SK-N-SH (cell line): ENCODE measurements at regions not wholly inside any gene's neighbourhood (a gene's known extent, or its start where the extent isn't known, plus 50 kb on each side); places are given as distances from the start of the nearest gene placed in this dataset.

Experiments used
- CTCF ChIA-PET: fragments of 300-600, 350-600 bp; formaldehyde crosslinking; extraction: SDS; loops from one replicate; lab custom pipeline; 2021; lab: Yijun Ruan, JAX
- POLR2A ChIA-PET: fragments of 350-600 bp; sonication (Branson Sonifier 250); formaldehyde crosslinking; extraction: SDS; loops from one replicate; lab custom pipeline; 2020; ENCODE audit warnings: antibody characterized with exemption, inconsistent platforms; lab: Yijun Ruan, JAX
- DNase-seq: peaks from one replicate; pipeline ENCODE4 v3.0.0; 2012
- H2AFZ ChIP-seq: fragments of 200-600 bp; sonication (generic); 2 replicates; pipeline ENCODE4 v1.8.1; 2016; ENCODE audit warnings: antibody characterized with exemption, mild to moderate bottlenecking, low read depth
- H3F3A ChIP-seq: fragments of 200-600 bp; sonication (generic); replicated peaks from 2 replicates; pipeline ENCODE3; 2016; ENCODE audit warnings: antibody characterized with exemption, mild to moderate bottlenecking; ENCODE audit not compliant: insufficient read depth
- H3K27ac ChIP-seq, 2 experiments: fragments of 200-500 bp in 1 of 2; fragments of 200-600 bp in 1 of 2; sonication (Bioruptor generic) in 1 of 2; sonication (generic), shearing (Covaris generic) in 1 of 2; 2 replicates each; pipeline versions ENCODE4 v1.5.1 to v1.6.1; 2014 to 2016; ENCODE audit warnings: low read depth in 2 of 2, inconsistent platforms in 1 of 2, low read length in 1 of 2, mild to moderate bottlenecking in 1 of 2, mixed read lengths in 1 of 2
- H3K27me3 ChIP-seq: fragments of 200-600 bp; sonication (generic), shearing (Covaris generic); 2 replicates; pipeline ENCODE4 v1.6.1; 2016; ENCODE audit warnings: mixed run types; ENCODE audit not compliant: insufficient read depth
- H3K36me3 ChIP-seq, 2 experiments: fragments of 200-500 bp in 1 of 2; fragments of 200-600 bp in 1 of 2; sonication (Bioruptor generic) in 1 of 2; sonication (generic) in 1 of 2; replicated peaks in 1 of 2; 2 replicates each; pipeline versions ENCODE3 to v1.5.1; 2014 to 2016; ENCODE audit warnings: low read length in 1 of 2, mild to moderate bottlenecking in 1 of 2; ENCODE audit not compliant: insufficient read depth in 2 of 2, control insufficient read depth in 1 of 2
- H3K4me1 ChIP-seq, 2 experiments: fragments of 200-500 bp in 1 of 2; fragments of 200-600 bp in 1 of 2; sonication (Bioruptor generic) in 1 of 2; sonication (generic), shearing (Covaris generic) in 1 of 2; 2 replicates each; pipeline versions ENCODE4 v1.5.1 to v1.6.1; 2014 to 2016; ENCODE audit warnings: low read depth in 1 of 2, low read length in 1 of 2, mixed run types in 1 of 2; ENCODE audit not compliant: insufficient read depth in 2 of 2, control insufficient read depth in 1 of 2
- H3K4me2 ChIP-seq: fragments of 200-600 bp; sonication (generic), shearing (Covaris generic); 2 replicates; pipeline ENCODE4 v1.6.1; 2017; ENCODE audit warnings: mixed run types
- H3K4me3 ChIP-seq, 2 experiments: fragments of 200-500 bp in 1 of 2; fragments of 200-600 bp in 1 of 2; sonication (Bioruptor generic) in 1 of 2; sonication (generic), shearing (Covaris generic) in 1 of 2; 2 replicates each; pipeline versions ENCODE4 v1.5.1 to v1.8.1; 2014 to 2016; ENCODE audit warnings: low read depth in 2 of 2, inconsistent platforms in 1 of 2, low read length in 1 of 2, mild to moderate bottlenecking in 1 of 2, mixed read lengths in 1 of 2, moderate library complexity in 1 of 2
- H3K79me2 ChIP-seq: fragments of 200-600 bp; sonication (generic); 2 replicates; pipeline ENCODE4 v1.8.1; 2017; ENCODE audit warnings: mild to moderate bottlenecking; ENCODE audit not compliant: insufficient read depth
- H3K9ac ChIP-seq: fragments of 200-600 bp; sonication (generic); 2 replicates; pipeline ENCODE4 v1.6.1; 2017; ENCODE audit warnings: mixed run types
- H3K9me2 ChIP-seq: fragments of 200-600 bp; sonication (generic); 2 replicates; pipeline ENCODE4 v1.6.1; 2017; ENCODE audit warnings: mixed run types
- H3K9me3 ChIP-seq: fragments of 200-600 bp; sonication (generic); 2 replicates; pipeline ENCODE4 v1.6.1; 2017; ENCODE audit warnings: mixed run types, mild to moderate bottlenecking, moderate library complexity
- H4K20me1 ChIP-seq: fragments of 200-600 bp; sonication (generic); 2 replicates; pipeline ENCODE4 v1.6.1; 2017; ENCODE audit warnings: mild to moderate bottlenecking, mixed run types; ENCODE audit not compliant: insufficient read depth
- CHD2 ChIP-seq: fragments of 150-350 bp; IDR thresholded peaks from 2 replicates; pipeline ENCODE4 v1.6.1; 2018; ENCODE audit warnings: low read length; ENCODE audit not compliant: partially characterized antibody
- EP300 ChIP-seq, 2 experiments: IDR thresholded peaks; 2 replicates each; pipeline versions ENCODE4 v1.4.0 to v1.6.1; 2012; ENCODE audit warnings: borderline replicate concordance in 1 of 2, low read depth in 1 of 2, low read length in 1 of 2
- EZH2phosphoT487 ChIP-seq: fragments of 200-600 bp; sonication (generic); IDR thresholded peaks from 2 replicates; pipeline ENCODE4 v1.6.1; 2017; ENCODE audit warnings: low read depth, mixed run types, mild to moderate bottlenecking, antibody characterized with exemption, moderate library complexity, borderline replicate concordance
- FOXJ3 ChIP-seq: sonication (generic); formaldehyde crosslinking; IDR thresholded peaks from 2 replicates; pipeline ENCODE4 v1.5.1; 2020; ENCODE audit warnings: mild to moderate bottlenecking, missing genetic modification reagents
- GABPA ChIP-seq: IDR thresholded peaks from 2 replicates; pipeline ENCODE4 v1.4.0; 2012; ENCODE audit warnings: low read depth, mild to moderate bottlenecking
- NFIC ChIP-seq: IDR thresholded peaks from 2 replicates; pipeline ENCODE4 v1.4.0; 2012; ENCODE audit warnings: borderline replicate concordance
- RAD21 ChIP-seq: IDR thresholded peaks from 2 replicates; pipeline ENCODE4 v1.6.1; 2012; ENCODE audit warnings: mild to moderate bottlenecking, low read length
- RCOR1 ChIP-seq: fragments of 150-350 bp; IDR thresholded peaks from 2 replicates; pipeline ENCODE4 v1.6.1; 2017; ENCODE audit warnings: antibody characterized with exemption, low read length
- RXRA ChIP-seq: IDR thresholded peaks from 2 replicates; pipeline ENCODE4 v1.4.0; 2012; ENCODE audit warnings: low read depth, mild to moderate bottlenecking, borderline replicate concordance
- SIN3A ChIP-seq: IDR thresholded peaks from 2 replicates; pipeline ENCODE4 v1.6.1; 2012; ENCODE audit warnings: low read depth, mild to moderate bottlenecking, low read length, moderate library complexity, borderline replicate concordance
- TAF1 ChIP-seq: IDR thresholded peaks from 2 replicates; pipeline ENCODE4 v1.6.1; 2012; ENCODE audit warnings: low read depth, mild to moderate bottlenecking, low read length, moderate library complexity, borderline replicate concordance
- WGBS: methylation state at CpG from one replicate; pipeline ENCODE4 v1.1.6; 2017; ENCODE audit warnings: low lambda C conversion rate; 5-methylcytosine and 5-hydroxymethylcytosine counted together
- TF ChIP-seq, protein P1 (sequence below): IDR thresholded peaks from 2 replicates; pipeline ENCODE4 v1.6.1; 2012; ENCODE audit warnings: mild to moderate bottlenecking, low read depth, low read length, moderate library complexity
- TF ChIP-seq, protein P2 (sequence below): fragments of 150-350 bp; IDR thresholded peaks from 2 replicates; pipeline ENCODE4 v1.6.1; 2017; ENCODE audit warnings: antibody characterized with exemption, low read length, low read depth, borderline replicate concordance
- TF ChIP-seq, protein P3 (sequence below): IDR thresholded peaks from 2 replicates; pipeline ENCODE4 v1.4.0; 2012; ENCODE audit warnings: low read depth, borderline replicate concordance
- TF ChIP-seq, protein P4 (sequence below): IDR thresholded peaks from 2 replicates; pipeline ENCODE4 v1.4.0; 2012; ENCODE audit warnings: low read depth, borderline replicate concordance

DNA sequence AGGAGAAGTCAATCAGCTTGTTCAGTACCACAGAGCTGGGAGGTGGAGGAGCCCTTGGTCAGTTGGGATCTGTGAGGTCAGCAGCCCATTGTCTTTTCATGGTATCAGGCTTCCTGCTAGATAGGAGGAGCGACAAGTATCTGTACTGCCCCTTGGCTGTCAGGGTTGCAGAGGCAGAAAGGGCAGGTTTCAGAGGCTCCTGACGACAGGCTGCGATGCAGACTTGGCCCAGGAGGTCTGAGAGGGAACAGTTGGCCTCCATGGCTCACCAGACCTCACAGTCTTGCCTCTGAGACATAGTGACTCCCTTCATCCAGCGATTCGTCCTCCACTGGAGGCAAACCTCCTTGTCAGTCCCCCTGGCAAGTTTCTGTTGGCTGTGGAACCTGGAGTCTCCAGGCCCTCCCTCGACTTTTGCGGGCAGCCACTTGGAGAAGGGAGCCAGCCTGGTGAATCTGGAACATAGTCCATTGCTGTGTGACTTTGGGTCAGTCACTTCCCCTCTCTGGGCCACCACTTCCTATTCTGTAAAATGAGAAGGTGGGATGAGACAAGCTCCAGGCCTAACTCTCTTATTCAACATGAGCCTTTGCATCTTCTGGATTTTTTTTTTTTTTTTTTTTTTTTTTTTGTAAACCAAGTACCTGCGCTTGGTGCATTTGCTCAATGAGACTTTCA is 177.9 kb upstream of the TLE3 start (continued):
- TF ChIP-seq, protein P1, sequence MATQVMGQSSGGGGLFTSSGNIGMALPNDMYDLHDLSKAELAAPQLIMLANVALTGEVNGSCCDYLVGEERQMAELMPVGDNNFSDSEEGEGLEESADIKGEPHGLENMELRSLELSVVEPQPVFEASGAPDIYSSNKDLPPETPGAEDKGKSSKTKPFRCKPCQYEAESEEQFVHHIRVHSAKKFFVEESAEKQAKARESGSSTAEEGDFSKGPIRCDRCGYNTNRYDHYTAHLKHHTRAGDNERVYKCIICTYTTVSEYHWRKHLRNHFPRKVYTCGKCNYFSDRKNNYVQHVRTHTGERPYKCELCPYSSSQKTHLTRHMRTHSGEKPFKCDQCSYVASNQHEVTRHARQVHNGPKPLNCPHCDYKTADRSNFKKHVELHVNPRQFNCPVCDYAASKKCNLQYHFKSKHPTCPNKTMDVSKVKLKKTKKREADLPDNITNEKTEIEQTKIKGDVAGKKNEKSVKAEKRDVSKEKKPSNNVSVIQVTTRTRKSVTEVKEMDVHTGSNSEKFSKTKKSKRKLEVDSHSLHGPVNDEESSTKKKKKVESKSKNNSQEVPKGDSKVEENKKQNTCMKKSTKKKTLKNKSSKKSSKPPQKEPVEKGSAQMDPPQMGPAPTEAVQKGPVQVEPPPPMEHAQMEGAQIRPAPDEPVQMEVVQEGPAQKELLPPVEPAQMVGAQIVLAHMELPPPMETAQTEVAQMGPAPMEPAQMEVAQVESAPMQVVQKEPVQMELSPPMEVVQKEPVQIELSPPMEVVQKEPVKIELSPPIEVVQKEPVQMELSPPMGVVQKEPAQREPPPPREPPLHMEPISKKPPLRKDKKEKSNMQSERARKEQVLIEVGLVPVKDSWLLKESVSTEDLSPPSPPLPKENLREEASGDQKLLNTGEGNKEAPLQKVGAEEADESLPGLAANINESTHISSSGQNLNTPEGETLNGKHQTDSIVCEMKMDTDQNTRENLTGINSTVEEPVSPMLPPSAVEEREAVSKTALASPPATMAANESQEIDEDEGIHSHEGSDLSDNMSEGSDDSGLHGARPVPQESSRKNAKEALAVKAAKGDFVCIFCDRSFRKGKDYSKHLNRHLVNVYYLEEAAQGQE: no peak
- TF ChIP-seq, protein P2, sequence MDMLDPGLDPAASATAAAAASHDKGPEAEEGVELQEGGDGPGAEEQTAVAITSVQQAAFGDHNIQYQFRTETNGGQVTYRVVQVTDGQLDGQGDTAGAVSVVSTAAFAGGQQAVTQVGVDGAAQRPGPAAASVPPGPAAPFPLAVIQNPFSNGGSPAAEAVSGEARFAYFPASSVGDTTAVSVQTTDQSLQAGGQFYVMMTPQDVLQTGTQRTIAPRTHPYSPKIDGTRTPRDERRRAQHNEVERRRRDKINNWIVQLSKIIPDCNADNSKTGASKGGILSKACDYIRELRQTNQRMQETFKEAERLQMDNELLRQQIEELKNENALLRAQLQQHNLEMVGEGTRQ: no peak
- no peak for TF ChIP-seq SIN3A
- no peak for TF ChIP-seq RCOR1

GRCh38 chr15:70274908-70275307 is 177.2 kb upstream of the TLE3 start:
- no peak for DNase-seq
- H3K36me3 ChIP-seq: no peaks in the 10 kb centered on the region
- H3K27me3 ChIP-seq: no peaks in the 10 kb centered on the region
- peaks cover 9% of the 10 kb centered on the region for H3F3A ChIP-seq
- 76% methylated on average over 4 of the region's 4 CpGs for WGBS
- no peaks in the 10 kb centered on the region for H3K9me3 ChIP-seq
- H2AFZ ChIP-seq: no peak overlapping the region
- no peak overlapping the region for H3K4me2 ChIP-seq
- H3K27ac ChIP-seq: no peak overlapping the region
- H3K9ac ChIP-seq: no peak overlapping the region
- POLR2A ChIA-PET: no interaction called here
- CTCF ChIA-PET: interaction anchor here (0.9 kb wide), 1 partner anchor 213 kb away, joined by 3 read pairs; no protein-coding TSS in a partner anchor
- H3K4me3 ChIP-seq: no peak overlapping the region
- TF ChIP-seq RCOR1: no peak
- TF ChIP-seq NFIC: no peak
- no peaks in the 10 kb centered on the region for H3K9me2 ChIP-seq
- peaks cover 12 to 42% of the 10 kb centered on the region in 2 experiments; a peak in 2 of 4 replicates for H3K4me1 ChIP-seq
- H3K79me2 ChIP-seq: no peaks in the 10 kb centered on the region
- H4K20me1 ChIP-seq: no peaks in the 10 kb centered on the region

DNA sequence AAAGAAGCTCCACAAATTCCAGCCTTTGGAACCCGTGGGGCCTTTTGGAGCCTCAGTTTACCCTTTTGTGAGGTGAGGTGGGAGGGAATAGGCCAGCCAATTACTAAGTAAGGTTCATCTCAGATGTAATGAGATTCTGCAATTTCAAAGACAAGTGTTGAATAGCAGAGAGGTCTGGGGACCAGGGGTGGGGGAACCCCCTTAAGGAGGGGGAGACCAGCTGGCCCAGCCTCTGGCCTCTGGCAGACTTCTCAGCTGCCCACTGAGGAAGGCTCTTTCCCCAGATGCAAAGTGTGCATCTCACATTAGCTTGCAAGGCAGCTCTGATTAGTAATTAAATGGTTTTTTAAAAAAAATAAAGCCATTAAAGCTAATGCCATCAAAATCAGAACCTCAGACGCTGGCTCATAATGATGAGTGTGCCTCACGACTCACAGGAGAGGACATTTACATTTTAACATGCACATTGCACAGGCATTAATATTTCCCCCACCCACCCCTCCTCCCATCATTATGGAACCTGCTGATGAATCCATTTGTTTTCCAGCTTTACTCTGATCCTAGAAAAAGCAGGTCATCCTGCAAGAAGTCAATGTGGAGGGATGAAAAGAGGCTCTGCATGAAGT is 176.7 kb upstream of the TLE3 start:
- no peaks in the 10 kb centered on the region for H3K27me3 ChIP-seq
- H3K36me3 ChIP-seq: no peaks in the 10 kb centered on the region
- no peaks in the 10 kb centered on the region for H3K9me2 ChIP-seq
- no peak overlapping the region; a peak in 1 of 4 replicates for H3K27ac ChIP-seq
- WGBS: 58% methylated on average over 3 of the region's 3 CpGs
- no peaks in the 10 kb centered on the region for H3K9me3 ChIP-seq
- CTCF ChIA-PET: interaction anchor here (0.9 kb wide), 1 partner anchor 214 kb away, joined by 3 read pairs; no protein-coding TSS in a partner anchor
- no peak overlapping the region for H2AFZ ChIP-seq
- H3K4me1 ChIP-seq: peaks cover 15 to 47% of the 10 kb centered on the region in 2 experiments; a peak in 2 of 4 replicates
- no peaks in the 10 kb centered on the region for H3K79me2 ChIP-seq
- H3K9ac ChIP-seq: no peak overlapping the region
- peaks cover 9% of the 10 kb centered on the region for H3F3A ChIP-seq
- no peak for DNase-seq
- no peak overlapping the region for H3K4me3 ChIP-seq
- no peaks in the 10 kb centered on the region for H4K20me1 ChIP-seq
- H3K4me2 ChIP-seq: no peak overlapping the region
- POLR2A ChIA-PET: no interaction called here
- no peak for TF ChIP-seq RXRA
- TF ChIP-seq EP300 (IDR thresholded peaks at IDR 0.05; ENCODE audit: borderline replicate concordance in 1 of 2, low read depth in 1 of 2, low read length in 1 of 2): no peak
- TF ChIP-seq EZH2phosphoT487: no peak
- TF ChIP-seq, protein P3, sequence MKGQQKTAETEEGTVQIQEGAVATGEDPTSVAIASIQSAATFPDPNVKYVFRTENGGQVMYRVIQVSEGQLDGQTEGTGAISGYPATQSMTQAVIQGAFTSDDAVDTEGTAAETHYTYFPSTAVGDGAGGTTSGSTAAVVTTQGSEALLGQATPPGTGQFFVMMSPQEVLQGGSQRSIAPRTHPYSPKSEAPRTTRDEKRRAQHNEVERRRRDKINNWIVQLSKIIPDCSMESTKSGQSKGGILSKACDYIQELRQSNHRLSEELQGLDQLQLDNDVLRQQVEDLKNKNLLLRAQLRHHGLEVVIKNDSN: no peak
- TF ChIP-seq RCOR1: no peak
- no peak for TF ChIP-seq RAD21
- no peak for TF ChIP-seq FOXJ3 (CRISPR knock-in tag)
- TF ChIP-seq, protein P4, sequence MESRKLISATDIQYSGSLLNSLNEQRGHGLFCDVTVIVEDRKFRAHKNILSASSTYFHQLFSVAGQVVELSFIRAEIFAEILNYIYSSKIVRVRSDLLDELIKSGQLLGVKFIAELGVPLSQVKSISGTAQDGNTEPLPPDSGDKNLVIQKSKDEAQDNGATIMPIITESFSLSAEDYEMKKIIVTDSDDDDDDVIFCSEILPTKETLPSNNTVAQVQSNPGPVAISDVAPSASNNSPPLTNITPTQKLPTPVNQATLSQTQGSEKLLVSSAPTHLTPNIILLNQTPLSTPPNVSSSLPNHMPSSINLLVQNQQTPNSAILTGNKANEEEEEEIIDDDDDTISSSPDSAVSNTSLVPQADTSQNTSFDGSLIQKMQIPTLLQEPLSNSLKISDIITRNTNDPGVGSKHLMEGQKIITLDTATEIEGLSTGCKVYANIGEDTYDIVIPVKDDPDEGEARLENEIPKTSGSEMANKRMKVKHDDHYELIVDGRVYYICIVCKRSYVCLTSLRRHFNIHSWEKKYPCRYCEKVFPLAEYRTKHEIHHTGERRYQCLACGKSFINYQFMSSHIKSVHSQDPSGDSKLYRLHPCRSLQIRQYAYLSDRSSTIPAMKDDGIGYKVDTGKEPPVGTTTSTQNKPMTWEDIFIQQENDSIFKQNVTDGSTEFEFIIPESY: no peak
- TF ChIP-seq CHD2: no peak
- TF ChIP-seq GABPA: no peak
- no peak for TF ChIP-seq TAF1
